ENCODE measurements at regions not wholly inside any gene's neighbourhood (a gene's known extent, or its start where the extent isn't known, plus 50 kb on each side); places are given as distances from the start of the nearest gene placed in this dataset.

DNA sequence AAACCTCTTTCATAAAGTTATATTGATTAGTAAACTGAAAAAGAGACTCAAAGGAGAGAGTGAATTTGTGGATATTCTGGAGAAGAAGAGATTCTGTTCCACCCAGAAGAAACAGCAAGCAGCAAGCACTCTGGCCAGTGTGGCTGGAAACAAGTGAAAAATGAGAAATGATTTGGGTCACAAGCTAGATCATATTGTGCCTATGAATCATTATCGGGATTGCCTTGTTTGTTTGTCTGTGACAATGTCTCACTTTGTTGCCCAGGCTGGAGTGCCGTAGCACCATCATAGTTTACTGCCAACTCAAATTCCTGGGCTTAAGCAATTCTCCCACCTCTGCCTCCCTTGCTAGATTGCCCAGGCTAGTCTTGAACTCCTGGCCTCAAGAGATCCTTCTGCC is 106.5 kb upstream of the LOC128125822 start:
- TF ChIP-seq POLR2A (IDR thresholded peaks at IDR 0.05) = no peak
- TF ChIP-seq, protein P1, sequence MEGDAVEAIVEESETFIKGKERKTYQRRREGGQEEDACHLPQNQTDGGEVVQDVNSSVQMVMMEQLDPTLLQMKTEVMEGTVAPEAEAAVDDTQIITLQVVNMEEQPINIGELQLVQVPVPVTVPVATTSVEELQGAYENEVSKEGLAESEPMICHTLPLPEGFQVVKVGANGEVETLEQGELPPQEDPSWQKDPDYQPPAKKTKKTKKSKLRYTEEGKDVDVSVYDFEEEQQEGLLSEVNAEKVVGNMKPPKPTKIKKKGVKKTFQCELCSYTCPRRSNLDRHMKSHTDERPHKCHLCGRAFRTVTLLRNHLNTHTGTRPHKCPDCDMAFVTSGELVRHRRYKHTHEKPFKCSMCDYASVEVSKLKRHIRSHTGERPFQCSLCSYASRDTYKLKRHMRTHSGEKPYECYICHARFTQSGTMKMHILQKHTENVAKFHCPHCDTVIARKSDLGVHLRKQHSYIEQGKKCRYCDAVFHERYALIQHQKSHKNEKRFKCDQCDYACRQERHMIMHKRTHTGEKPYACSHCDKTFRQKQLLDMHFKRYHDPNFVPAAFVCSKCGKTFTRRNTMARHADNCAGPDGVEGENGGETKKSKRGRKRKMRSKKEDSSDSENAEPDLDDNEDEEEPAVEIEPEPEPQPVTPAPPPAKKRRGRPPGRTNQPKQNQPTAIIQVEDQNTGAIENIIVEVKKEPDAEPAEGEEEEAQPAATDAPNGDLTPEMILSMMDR (IDR thresholded peaks at IDR 0.05) = no peak
